Stimulated activated CD4-positive, alpha-beta T cell treated with anti-CD3 and anti-CD28 coated beads, Interleukin-4, amount 100 ng/mL, for 1 hour (primary cell): ENCODE measurements at regions not wholly inside any gene's neighbourhood (a gene's known extent, or its start where the extent isn't known, plus 50 kb on each side); places are given as distances from the start of the nearest gene placed in this dataset.
"Not testable (repeated sequence)": the region's sequence is repeated elsewhere in the genome, so short reads cannot be mapped to it uniquely, and the experiment has no call there.

Source experiments
- DNase-seq: peaks from one replicate; pipeline ENCODE4 v3.0.0-alpha.2; 2020

DNA sequence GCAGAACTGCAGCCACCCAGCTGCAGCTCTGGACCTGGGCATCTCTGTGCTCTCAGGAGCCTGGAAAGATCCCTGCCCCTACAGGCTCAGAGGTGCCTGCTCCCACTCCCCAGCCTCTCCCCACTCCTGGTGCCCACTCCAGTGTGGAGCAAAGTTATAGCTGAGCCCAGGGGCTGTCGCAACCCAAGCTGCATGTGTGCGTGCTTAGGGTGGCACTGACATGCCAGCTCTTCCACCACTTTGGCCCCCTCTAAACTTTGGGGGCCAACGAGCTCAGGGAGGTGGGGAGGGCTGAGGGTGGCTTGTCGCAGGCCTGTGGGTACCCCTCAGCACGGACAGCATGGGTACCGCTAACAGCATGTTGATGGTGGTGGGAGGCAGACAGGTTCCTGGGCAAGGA lies 126.3 kb upstream of the FHL2 start:
- no peak for DNase-seq

DNA sequence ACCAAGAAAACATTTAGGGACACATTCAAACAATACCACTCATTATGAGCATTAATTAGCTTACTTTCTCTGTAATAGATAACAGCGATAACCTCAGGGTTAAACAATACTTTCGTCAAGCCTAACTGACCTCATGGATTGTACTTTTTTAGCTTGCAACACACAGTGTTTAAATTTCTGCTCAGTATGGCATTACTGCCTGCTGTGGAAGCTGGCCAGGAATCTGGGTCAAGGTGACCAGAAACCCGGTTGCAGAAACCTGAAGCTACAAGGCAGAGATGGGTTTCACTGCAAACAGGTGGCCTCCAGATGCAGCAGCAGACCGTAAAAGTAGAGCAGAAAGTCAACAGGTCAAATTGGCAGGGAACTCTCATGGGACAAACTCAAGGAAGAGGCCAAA lies 123.8 kb upstream of the FHL2 start:
- DNase-seq: no peak

DNA sequence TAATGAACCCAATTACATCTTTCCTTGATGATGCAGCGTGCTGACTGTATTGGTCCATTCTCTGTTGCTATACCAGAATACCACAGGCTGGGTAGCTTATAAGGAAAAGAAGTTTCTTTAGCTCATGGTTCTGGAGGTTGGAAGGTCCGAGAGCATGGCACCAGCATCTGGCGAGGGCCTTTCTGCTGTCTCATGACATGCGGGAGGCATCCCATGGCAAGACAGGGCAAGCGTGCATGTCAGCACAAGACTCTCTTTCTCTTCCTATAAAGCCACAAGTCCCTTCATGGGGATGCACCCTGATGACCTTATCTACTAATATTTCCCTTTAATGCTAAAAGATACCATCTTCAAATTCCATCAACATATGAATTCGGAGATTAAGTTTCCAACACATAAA lies 122.8 kb upstream of the FHL2 start:
- no peak for DNase-seq

DNA sequence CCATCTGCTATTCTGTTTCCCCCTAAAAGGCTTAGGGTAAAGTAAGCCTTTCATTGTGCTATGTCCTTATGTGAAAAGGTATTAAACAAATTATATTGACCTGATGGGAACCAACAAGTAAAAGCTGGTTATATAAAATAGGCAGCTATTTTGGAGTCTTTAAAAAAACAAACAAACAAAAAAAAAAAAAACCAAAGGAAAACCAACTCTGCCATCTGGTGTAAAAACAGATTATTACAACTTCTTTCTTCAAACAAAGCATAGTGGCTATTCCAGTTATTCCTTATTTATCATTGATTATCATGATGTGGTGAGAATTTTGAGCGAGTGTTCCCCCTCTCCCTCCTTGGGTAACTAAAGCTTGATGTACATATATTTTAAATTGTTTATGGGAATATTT lies 122.3 kb upstream of the FHL2 start:
- DNase-seq: no peak

DNA sequence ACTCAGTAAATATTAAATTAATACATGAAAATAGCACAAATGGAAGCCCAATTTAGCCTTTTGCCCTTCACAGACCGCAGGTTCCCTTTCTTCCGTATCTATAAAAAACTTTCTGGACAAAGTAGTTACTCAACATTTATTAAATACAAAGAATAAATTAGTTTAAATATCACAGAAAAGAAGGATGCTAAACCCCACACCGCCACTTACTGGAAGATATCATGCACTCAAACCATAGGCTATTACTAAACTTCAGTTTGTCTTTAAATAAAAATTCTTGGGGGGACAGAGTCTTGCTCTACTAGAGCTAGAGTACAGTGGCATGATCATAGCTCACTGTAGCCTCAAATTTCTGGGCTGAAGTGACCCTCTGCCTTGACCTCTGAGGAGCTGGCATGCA lies 120.7 kb upstream of the FHL2 start:
- DNase-seq: no peak

DNA sequence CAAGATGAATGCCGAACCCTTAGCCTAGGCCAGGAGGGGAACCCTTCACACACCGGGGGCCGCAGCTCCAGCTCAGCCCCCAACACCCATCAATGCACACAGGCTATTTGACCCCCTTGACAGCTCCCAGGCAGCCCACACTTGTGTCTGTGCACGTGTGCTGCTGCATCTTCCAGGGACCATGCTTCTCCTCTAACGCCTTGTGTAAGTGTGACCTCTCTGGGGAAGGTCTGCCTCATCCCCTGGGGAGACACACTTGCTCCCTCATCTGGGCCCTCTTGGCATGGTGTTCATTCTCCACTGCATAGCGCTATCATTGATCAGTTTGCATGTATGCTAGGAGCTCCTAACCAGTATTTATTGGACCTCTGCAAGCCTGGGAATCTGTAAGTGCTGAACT lies 120.0 kb upstream of the FHL2 start:
- DNase-seq: no peak

DNA sequence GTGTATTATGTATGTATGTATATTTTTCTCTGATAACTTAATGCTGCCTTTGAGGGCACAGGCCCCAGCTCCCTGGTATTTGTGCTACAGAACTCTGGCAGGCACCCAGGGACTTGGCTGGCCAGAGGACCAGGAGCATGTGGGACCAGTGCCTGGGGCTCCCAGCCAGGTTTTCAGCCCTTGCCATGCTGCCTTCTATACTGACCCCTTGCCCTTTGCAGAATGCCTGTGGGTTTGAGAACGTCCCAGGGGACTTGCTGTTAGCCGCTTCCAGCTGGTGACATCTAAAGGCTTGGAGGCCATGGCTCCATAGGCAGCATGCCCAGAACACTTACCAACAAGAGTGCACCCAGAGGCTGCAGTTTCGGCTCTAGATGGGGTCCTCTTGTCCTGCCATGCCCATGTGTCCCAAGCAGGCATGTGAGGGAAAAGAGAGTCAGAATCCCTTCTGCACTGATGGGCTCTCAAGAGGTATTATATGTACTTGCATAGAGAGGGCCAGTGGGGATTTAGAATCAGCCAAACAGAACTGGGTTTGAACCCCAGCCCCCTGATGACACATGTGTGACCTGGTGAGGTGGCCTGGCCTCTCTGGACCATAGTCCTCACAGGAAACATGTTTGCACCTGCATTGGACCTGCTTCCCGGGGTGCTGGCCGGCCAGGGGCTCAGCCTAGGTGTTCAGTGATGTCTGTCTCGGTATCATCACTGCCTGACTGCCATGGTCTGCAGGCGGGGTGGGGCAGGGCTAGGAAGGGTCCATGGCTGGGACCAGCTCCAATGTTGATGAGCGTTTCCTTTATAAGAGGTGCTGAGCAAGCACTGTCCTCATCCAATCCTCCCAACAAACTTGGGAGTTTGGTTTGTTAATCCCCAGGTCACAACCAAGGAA lies 119.2 kb upstream of the FHL2 start:
- no peak for DNase-seq

DNA sequence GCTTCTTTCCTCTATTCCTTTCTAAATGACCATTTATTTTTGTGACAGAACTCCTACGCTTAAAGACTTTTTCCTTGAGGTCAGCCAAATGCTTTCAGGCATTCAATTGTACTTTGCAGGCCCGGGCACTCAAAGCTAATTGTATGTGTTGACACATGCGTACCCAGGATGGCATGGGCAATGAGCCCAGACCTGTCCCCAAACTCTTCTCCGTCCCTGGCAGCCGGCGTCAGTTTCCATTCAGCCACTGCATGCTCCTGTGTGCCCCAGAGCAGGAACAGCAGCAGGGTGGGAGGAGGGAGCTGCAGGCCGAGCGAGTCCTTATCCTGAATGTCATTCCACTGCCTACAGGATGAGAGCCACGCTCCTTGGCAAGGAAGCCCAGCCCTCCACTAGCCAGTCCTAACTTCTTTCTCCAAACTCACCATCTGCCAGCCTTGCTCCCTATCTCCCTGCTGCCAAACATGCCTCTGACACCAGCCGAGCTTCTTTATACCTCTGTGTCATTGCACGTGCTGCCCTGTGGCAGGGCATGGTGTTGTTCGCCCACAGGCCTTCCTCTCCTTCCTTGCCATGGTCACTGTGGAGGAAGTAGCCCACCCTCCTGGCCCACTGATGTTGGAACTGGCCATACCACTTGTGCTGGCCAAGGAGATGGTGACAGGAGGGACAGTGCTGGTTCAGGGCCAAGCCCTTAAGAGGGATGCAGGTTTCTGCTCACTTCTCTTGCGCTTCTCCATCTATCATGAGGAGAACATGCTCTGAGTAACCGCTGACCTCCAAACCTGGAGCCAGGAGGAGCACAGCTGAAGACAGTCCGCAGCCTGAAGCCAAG lies 116.9 kb upstream of the FHL2 start:
- DNase-seq: no peak

DNA sequence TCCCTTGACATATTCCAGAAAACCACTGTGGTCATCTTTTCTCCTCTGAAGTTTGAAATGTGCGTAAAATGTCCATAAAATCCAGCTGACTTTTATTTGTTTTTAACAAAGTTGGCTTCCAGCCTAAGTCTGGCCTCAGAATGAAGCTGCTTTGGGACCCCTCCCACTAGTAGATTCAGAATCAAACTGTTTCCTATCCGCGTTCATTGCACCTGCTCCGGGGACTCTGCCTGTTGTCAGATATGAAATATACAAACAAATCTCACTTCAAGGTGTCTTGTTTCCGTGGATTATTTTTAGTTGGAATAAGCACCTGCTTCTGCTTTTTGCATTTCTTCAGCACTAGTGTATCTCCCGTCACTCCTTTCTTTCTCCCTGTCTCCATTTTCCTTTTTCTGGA lies 115.7 kb upstream of the FHL2 start:
- no peak for DNase-seq

DNA sequence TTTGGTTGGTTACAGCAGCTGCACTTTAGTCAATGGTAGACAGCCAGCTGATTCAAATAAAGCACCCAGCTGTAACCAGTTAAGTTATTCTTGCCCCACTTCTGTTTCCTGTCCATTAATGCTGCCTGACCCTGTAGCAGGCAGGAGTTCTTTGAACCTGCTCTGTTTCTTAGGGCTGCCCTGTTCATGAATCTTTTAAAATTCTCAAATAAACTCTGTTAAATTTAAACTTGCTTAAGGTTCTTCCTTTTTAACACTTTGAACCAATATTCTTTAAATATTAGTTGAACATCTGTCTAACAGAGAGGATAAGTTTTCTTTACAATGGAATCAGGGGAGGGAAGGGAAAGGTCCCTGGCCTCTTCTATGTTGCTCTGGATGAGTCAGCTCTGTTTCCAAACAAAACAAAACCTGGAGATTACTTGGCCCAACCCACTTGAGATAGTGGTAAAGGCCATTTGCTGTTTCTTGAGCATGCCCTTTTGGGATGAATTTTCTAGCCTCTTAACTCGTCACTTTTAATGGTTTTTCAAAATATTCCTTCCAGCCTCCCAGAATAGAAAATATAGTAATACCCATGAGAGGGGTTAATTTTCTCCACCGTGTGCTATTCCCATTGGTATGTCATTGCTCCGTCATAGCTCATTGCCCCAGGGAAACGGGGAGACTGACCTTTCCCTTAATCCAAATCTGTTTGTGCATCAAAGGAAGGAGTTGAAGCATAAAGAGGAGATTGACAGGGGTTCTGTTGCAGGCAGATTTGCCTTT lies 112.1 kb upstream of the FHL2 start:
- no peak for DNase-seq

DNA sequence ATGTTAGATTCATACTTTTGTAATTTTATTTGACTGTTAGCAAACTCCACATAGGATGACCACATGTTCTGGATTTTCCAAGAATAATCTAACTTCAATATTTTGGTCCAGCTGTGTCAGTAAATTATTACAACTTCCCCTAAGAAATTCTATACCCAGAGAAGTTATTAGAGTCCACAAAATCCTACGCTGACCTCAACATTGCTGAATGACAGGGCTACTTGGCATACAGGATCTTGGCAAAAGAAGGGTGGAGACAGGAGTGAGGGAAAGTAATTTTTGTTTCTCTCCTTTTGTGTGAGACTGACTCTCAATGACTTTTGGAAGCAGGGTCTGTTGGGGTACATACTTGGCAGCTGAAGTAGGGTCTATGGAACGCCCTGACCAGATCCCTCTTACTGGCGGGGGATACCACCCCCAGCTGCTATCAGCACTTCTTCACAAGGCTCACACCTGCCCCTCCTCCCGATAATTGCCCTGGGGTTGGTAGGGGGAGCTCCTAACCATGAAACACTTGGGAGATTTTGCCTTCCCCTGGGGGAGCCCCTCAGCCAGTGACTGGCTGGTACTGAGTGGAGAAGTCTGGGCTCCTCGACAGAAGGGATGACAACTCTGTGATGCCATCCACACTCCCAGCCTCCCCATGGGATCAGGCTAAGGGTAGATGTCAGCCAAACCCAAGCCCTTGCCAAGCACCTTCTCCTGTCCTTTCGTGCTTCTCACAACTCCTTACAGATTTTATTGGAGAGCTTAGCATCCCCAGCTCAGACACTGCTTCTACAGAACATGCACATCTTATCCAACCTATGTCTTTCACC lies 110.6 kb upstream of the FHL2 start:
- DNase-seq: no peak

DNA sequence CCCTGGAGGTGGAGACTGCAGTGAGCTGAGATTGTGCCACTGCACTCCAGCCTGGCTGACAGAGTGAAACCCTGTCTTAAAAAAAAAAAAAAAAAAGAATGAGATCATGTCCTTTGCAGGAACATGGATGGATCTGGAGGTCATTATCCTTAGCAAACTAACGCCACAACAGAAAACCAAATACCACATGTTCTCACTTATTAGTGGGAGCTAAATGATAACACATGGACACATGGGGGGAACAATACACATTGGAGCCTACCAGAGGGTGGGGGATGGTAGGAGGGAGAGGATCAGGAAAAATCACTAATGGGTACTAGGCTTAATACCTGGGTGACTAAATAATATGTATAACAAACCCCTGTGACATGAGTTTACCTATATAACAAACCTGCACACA lies 108.0 kb upstream of the FHL2 start:
- DNase-seq: not testable (repeated sequence)

DNA sequence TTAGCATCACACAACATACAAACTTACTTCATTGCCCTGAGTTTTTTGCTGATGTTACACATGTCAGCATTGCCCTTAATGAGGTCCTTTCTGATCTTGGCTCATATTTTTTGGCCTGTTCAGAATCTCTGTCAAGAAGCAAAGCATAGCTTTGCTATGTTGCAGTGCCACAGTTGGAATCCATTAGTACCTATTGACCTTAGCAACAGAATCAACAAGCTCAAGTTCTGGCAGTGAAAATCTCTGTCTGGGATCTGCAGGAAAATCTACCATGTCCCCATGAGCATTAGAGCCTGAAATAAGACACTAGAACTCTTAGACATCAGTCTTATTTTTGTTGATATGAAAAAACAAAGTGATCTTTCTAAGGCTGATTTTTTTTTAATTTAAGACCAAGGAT lies 105.6 kb upstream of the FHL2 start:
- no peak for DNase-seq

DNA sequence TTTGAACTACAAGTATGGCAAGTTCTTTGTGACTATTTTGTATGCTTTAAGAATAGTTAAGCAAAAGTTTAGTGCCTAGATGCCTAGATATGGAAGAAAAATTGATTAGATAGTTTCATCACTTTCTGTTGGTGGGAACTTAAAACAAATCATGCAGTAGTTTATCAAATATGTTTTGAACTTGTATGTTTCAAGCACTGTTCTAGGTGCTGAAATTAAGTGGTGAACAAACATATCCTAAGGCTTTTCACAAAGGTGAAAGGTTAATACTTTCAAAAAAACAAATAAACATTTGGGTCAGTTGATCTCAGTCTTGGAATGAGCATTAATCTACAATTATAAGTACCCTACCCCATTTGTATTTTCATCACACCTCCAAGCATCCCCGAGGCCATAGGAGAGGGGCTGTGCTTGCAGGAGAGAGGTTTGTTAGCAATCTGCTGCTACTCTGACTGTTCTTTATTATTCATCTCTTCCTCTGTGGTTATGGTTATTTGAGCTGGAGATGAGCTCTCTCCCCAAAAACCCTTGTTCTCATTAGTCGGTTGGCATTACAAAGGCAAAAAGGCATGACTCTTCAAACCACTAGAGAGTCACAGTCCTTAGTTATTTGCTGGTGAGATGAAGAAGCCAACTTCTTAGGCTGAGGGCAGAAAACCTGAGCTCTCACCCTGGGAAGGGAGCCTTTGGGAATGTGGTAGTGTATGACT lies 103.9 kb upstream of the FHL2 start:
- no peak for DNase-seq

DNA sequence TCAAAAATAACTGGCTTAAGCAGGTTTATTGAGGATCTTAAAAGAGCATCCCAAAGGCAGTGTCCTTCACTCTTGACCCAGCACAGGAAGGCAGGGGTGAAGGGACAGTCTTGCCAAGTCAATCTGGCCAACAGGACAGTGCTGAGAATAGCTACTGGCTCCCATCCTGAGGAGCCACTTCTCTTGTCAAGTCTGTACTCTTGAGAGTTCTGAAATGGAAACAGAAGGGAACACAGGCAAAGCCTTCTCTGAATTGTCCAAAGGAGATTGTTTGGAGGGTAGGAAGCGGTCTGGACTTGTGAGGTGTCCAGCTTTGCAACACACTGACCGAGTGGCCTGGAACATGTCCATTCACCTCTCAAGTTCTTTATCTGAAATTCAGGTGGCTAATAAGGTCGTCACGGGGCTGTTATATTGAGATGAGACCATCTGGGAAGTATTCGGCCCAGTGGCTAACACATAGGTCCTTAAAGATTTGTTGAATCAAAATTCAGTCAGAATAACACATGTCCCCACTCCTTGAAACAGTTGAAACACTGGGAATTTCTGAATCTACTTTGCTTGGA lies 99.5 kb upstream of the FHL2 start:
- no peak for DNase-seq

DNA sequence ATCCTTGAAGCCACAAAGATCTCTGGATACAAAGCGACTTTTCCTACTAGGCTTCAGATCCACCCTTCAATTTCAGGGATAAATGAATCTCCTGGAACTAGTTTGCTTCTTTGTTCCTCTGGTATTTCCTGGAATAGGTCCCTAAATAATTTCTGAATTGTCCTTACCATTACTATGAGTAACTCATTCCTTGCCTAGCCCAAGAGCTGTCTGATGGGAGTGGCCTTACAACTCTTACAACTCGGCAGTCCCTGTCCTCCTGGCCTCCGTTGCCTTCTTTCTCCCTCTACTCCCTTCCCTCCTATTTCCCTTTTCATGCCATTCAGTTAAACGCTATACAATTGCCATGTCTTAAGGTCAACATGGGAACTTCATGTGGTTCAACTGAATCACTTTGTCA lies 98.2 kb upstream of the FHL2 start:
- DNase-seq: no peak

DNA sequence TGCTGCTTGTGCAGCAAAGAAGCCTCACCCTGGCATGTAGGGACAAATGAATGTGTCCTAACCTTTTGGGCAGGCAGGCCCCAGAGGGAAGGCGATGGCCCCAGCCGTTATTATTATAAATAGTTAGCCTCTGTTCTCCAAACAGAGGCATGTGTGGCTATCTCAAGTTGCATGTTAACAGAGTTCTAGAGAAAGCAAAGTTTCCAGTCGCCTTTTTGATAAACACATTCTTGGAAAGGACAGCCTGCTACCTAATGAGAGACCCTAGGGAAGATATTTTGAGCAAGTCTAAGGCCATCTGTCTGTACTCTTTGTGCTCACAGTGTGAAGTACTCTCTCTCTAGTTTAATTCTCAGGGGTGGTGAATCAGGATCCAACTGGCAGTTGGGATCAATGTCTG lies 97.4 kb upstream of the FHL2 start:
- DNase-seq: no peak

DNA sequence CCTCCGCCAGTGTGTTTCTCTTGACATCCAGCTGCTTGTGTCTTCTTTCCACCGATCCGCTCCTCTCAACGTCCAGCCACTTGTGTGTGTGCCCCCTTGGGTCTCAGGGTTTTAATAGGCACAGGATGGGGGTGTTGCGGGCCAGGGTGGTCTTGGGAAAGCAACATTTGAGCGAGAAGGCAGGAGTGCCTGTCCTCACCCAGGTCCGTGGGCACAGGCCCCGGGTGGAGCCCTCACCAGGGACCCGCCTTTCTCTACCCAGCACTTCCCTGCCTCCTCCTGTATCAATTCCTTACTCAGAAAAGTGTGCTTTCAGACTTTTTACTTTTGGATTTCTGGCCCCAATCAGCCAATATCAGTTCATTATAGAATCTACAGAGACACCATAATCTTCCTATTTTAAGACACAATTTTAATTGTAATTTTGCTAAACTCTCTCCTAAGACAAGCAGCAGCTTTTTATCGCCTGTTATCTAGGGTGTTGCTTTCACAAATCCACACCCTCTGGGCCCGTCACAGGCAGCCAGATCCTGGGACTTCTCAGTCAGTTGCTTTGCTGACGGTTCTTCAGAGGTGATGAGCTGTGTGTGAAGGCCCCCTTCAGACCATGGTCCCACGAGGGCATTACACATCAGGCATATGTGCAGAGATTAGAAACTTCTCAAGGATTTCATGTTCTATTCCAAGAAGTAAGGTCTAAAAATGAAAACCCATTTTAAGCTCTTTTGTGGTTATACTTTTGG lies 96.0 kb upstream of the FHL2 start:
- DNase-seq: no peak

DNA sequence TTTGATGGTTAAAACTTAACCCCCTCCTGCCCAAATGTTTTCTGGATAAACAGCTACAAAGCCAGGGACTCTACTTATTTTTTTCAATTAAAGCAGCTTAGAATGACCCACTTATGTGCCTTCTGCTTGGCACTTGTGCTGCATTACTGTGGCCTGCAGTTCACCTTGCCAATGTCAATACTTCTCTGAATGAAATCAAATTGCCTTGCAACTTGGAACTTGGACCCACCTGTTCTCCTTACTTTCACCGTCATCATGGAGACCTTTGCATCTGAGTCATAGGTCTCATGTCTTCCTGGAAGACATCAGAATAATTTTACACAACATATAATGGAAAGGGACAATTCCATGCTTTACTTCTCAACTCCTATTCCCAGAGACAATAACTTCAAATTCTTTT lies 92.1 kb upstream of the FHL2 start:
- no peak for DNase-seq

DNA sequence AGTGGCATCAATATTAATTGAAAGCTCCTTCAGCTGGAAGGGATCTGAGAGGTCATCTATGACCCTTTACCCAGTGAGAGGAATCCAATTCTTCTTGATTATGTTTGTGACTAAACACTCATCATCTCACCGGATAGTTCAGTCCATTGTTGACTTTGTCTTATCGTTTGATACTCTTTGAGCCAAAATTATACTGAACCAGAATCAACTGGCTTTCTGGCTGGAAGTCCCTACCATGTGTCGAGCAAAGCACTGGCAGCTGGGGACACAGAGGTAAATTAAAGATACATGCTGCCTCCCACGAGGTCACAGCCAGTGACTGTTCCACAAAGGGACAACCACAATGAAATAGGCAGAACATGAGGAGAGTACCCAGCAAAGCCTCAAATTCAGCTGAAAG lies 91.4 kb upstream of the FHL2 start:
- DNase-seq: no peak
